ENCODE measurements at regions not wholly inside any gene's neighbourhood (a gene's known extent, or its start where the extent isn't known, plus 50 kb on each side); places are given as distances from the start of the nearest gene placed in this dataset.

GRCh38 chr10:2874963-2875362 is 192.4 kb upstream of the PFKP start:
- H3K9me3 ChIP-seq (ENCODE audit: low read depth, low read length): no peaks in the 10 kb centered on the region
- no peaks in the 10 kb centered on the region for H3K36me3 ChIP-seq (ENCODE audit: insufficient read depth, low read length)
- H3K4me1 ChIP-seq (ENCODE audit: insufficient read depth, low read length): no peaks in the 10 kb centered on the region
- DNase-seq (ENCODE audit: insufficient read length, low spot score, missing footprints): no peak
- TF ChIP-seq CTCF (IDR thresholded peaks at IDR 0.05; ENCODE audit: extremely low read depth, low read depth, low read length): no peak
- no peaks in the 10 kb centered on the region for H4K20me1 ChIP-seq (ENCODE audit: insufficient read depth, low read length)
- H3K4me3 ChIP-seq (ENCODE audit: insufficient read depth, low read length): no peak overlapping the region
- H3K27me3 ChIP-seq (ENCODE audit: insufficient read depth, low read length): no peaks in the 10 kb centered on the region
- no peak overlapping the region for H2AFZ ChIP-seq (ENCODE audit: low read length)
- H3K4me2 ChIP-seq (ENCODE audit: insufficient read depth, low read length): no peak overlapping the region
- no peak overlapping the region for H3K27ac ChIP-seq (ENCODE audit: low read depth, low read length)
- no peaks in the 10 kb centered on the region for H3K79me2 ChIP-seq (ENCODE audit: insufficient read depth, low read length)

GRCh38 chr10:2873769-2874168 is 193.6 kb upstream of the PFKP start:
- no peaks in the 10 kb centered on the region for H4K20me1 ChIP-seq (ENCODE audit: insufficient read depth, low read length)
- no peak overlapping the region for H3K27ac ChIP-seq (ENCODE audit: low read depth, low read length)
- no peak overlapping the region for H3K4me2 ChIP-seq (ENCODE audit: insufficient read depth, low read length)
- no peaks in the 10 kb centered on the region for H3K27me3 ChIP-seq (ENCODE audit: insufficient read depth, low read length)
- H2AFZ ChIP-seq (ENCODE audit: low read length): no peak overlapping the region
- no peaks in the 10 kb centered on the region for H3K4me1 ChIP-seq (ENCODE audit: insufficient read depth, low read length)
- H3K9me3 ChIP-seq (ENCODE audit: low read depth, low read length): no peaks in the 10 kb centered on the region
- TF ChIP-seq CTCF (IDR thresholded peaks at IDR 0.05; ENCODE audit: extremely low read depth, low read depth, low read length): no peak
- peak; percentile 8 for DNase-seq (ENCODE audit: insufficient read length, low spot score, missing footprints)
- H3K79me2 ChIP-seq (ENCODE audit: insufficient read depth, low read length): no peaks in the 10 kb centered on the region
- H3K4me3 ChIP-seq (ENCODE audit: insufficient read depth, low read length): no peak overlapping the region
- no peaks in the 10 kb centered on the region for H3K36me3 ChIP-seq (ENCODE audit: insufficient read depth, low read length)

GRCh38 chr10:2871673-2872219 is 195.6 kb upstream of the PFKP start:
- Histone ChIP-seq H2AFZ (ENCODE audit: low read length) (no peak overlapping the region), H3K4me1 (ENCODE audit: insufficient read depth, low read length) (no peaks in the 10 kb centered on the region), H3K9me3 (ENCODE audit: low read depth, low read length) (no peaks in the 10 kb centered on the region), H3K27me3 (ENCODE audit: insufficient read depth, low read length) (no peaks in the 10 kb centered on the region), H3K4me3 (ENCODE audit: insufficient read depth, low read length) (no peak overlapping the region), H3K79me2 (ENCODE audit: insufficient read depth, low read length) (no peaks in the 10 kb centered on the region), H3K36me3 (ENCODE audit: insufficient read depth, low read length) (no peaks in the 10 kb centered on the region), H3K4me2 (ENCODE audit: insufficient read depth, low read length) (no peak overlapping the region), H4K20me1 (ENCODE audit: insufficient read depth, low read length) (no peaks in the 10 kb centered on the region), H3K27ac (ENCODE audit: low read depth, low read length) (no peak overlapping the region)
- DNase-seq (ENCODE audit: insufficient read length, low spot score, missing footprints): no peak
- TF ChIP-seq CTCF (IDR thresholded peaks at IDR 0.05; ENCODE audit: extremely low read depth, low read depth, low read length): no peak

GRCh38 chr10:2870654-2871053 is 196.7 kb upstream of the PFKP start:
- no peak for DNase-seq (ENCODE audit: insufficient read length, low spot score, missing footprints)
- no peak overlapping the region for H3K4me3 ChIP-seq (ENCODE audit: insufficient read depth, low read length)
- no peaks in the 10 kb centered on the region for H3K27me3 ChIP-seq (ENCODE audit: insufficient read depth, low read length)
- no peak overlapping the region for H3K4me2 ChIP-seq (ENCODE audit: insufficient read depth, low read length)
- no peak for TF ChIP-seq CTCF (IDR thresholded peaks at IDR 0.05; ENCODE audit: extremely low read depth, low read depth, low read length)
- no peaks in the 10 kb centered on the region for H4K20me1 ChIP-seq (ENCODE audit: insufficient read depth, low read length)
- H3K4me1 ChIP-seq (ENCODE audit: insufficient read depth, low read length): no peaks in the 10 kb centered on the region
- H3K9me3 ChIP-seq (ENCODE audit: low read depth, low read length): no peaks in the 10 kb centered on the region
- no peak overlapping the region for H2AFZ ChIP-seq (ENCODE audit: low read length)
- H3K27ac ChIP-seq (ENCODE audit: low read depth, low read length): no peak overlapping the region
- H3K79me2 ChIP-seq (ENCODE audit: insufficient read depth, low read length): no peaks in the 10 kb centered on the region
- H3K36me3 ChIP-seq (ENCODE audit: insufficient read depth, low read length): no peaks in the 10 kb centered on the region

All from osteoblast (primary cell).